ENCODE measurements at regions not wholly inside any gene's neighbourhood (a gene's known extent, or its start where the extent isn't known, plus 50 kb on each side); places are given as distances from the start of the nearest gene placed in this dataset.

DNA sequence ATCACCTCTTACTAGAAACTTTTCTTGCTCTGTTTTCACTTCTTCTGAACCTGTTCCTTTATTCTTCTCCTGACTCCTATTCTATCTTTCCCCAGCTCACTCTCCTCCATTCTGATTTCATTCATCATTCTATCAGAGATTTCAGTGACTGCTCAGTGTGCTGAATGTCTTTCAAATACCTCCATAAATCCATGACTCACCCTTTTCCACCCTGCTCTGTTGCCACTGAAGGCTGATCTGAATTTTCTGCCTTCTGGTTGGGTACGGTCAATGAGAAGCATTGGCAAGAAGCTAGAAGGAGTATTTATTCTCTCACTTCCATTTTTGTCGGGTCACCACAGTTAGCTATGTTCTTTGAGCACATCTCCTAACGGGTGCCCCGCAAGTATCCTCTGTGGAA, 265.9 kb downstream of the CBLL2 start:
- ChIA-PET CTCF (no interaction called here), POLR2A (ENCODE audit: unreplicated experiment) (no interaction called here)
- H3K4me1 ChIP-seq (replicated peaks; ENCODE audit: insufficient read depth): no peaks in the 10 kb centered on the region
- no peaks in the 10 kb centered on the region for H3K79me2 ChIP-seq (ENCODE audit: low read depth)
- TF ChIP-seq EZH2 (IDR thresholded peaks at IDR 0.05; ENCODE audit: low read depth): no peak
- TF ChIP-seq, protein P1, sequence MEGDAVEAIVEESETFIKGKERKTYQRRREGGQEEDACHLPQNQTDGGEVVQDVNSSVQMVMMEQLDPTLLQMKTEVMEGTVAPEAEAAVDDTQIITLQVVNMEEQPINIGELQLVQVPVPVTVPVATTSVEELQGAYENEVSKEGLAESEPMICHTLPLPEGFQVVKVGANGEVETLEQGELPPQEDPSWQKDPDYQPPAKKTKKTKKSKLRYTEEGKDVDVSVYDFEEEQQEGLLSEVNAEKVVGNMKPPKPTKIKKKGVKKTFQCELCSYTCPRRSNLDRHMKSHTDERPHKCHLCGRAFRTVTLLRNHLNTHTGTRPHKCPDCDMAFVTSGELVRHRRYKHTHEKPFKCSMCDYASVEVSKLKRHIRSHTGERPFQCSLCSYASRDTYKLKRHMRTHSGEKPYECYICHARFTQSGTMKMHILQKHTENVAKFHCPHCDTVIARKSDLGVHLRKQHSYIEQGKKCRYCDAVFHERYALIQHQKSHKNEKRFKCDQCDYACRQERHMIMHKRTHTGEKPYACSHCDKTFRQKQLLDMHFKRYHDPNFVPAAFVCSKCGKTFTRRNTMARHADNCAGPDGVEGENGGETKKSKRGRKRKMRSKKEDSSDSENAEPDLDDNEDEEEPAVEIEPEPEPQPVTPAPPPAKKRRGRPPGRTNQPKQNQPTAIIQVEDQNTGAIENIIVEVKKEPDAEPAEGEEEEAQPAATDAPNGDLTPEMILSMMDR (conservative IDR thresholded peaks at IDR 0.05): no peak
- BruUV-seq (replicated peaks): no TSS peak
- H3K4me2 ChIP-seq: no peak overlapping the region
- no peaks in the 10 kb centered on the region for H3K9me3 ChIP-seq (ENCODE audit: insufficient read depth, low read depth)
- no peak overlapping the region for H3K4me3 ChIP-seq
- no peak overlapping the region for H2AFZ ChIP-seq
- intact Hi-C loops (cut with micrococcal nuclease; ENCODE audit: unreplicated experiment): no loop called here
- H3K9me2 ChIP-seq (ENCODE audit: insufficient read depth): no peaks in the 10 kb centered on the region
- H3F3A ChIP-seq (ENCODE audit: insufficient read depth, low read depth): no peaks in the 10 kb centered on the region
- H3K36me3 ChIP-seq (ENCODE audit: low read depth): no peaks in the 10 kb centered on the region
- H4K20me1 ChIP-seq (ENCODE audit: insufficient read depth): no peaks in the 10 kb centered on the region
- H3K27ac ChIP-seq: no peak overlapping the region
- no peak for DNase-seq
- H3K27me3 ChIP-seq (ENCODE audit: insufficient read depth, low read depth): no peaks in the 10 kb centered on the region

DNA sequence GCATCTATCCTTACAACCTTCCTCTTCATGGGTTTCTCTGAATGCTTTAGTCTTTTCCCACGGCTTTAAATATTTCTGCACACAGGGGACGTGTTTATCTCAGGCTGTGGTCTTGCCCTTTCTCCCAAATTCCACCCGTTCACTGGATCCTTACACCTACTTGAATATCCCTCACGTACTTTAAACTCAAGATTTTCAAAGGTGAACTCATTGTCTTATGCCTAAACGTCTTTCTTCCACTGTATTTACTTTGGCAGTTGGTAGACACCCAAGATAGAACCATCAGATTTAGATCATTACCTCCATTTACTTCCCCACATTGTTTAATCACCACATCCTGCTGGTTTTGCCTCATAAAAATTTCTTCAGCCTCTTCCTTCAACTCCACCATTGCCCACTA, 269.2 kb downstream of the CBLL2 start:
- Histone ChIP-seq H3K9me2 (ENCODE audit: insufficient read depth) (no peaks in the 10 kb centered on the region), H3K9me3 (ENCODE audit: insufficient read depth, low read depth) (no peaks in the 10 kb centered on the region), H3K27me3 (ENCODE audit: insufficient read depth, low read depth) (no peaks in the 10 kb centered on the region), H2AFZ (no peak overlapping the region), H3K4me2 (no peak overlapping the region), H3F3A (ENCODE audit: insufficient read depth, low read depth) (no peaks in the 10 kb centered on the region), H3K4me1 (replicated peaks; ENCODE audit: insufficient read depth) (no peaks in the 10 kb centered on the region), H3K36me3 (ENCODE audit: low read depth) (no peaks in the 10 kb centered on the region), H3K27ac (no peak overlapping the region), H4K20me1 (ENCODE audit: insufficient read depth) (no peaks in the 10 kb centered on the region), H3K4me3 (no peak overlapping the region), H3K79me2 (ENCODE audit: low read depth) (no peaks in the 10 kb centered on the region)
- POLR2A ChIA-PET (ENCODE audit: unreplicated experiment): no interaction called here
- no peak for TF ChIP-seq EZH2 (IDR thresholded peaks at IDR 0.05; ENCODE audit: low read depth)
- TF ChIP-seq, protein P1 (conservative IDR thresholded peaks at IDR 0.05): no peak
- no peak for DNase-seq
- CTCF ChIA-PET: no interaction called here
- intact Hi-C loops (cut with micrococcal nuclease; ENCODE audit: unreplicated experiment): no loop called here
- no TSS peak for BruUV-seq (replicated peaks)

DNA sequence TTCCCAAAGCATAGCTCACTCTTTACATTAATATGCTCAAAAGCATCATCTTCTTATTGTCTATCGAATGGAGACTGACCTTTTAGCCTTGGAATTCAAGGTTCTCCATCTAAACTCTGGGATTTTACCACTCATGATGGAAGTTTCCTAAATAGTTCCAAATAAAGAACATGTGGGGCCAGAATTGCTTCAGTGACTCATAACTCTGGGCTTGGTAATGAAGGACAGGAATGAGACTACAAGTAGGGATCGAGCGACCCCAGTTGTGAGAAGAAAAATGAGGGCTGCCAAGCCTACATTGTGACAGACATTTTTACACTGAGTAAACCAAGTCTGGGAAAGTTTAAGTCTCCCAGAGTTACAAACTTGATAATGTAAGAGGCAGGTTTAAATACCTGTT, 269.9 kb downstream of the CBLL2 start:
- H3K4me1 ChIP-seq (replicated peaks; ENCODE audit: insufficient read depth): no peaks in the 10 kb centered on the region
- no peaks in the 10 kb centered on the region for H3K27me3 ChIP-seq (ENCODE audit: insufficient read depth, low read depth)
- TF ChIP-seq, protein P1 (conservative IDR thresholded peaks at IDR 0.05): no peak
- no peak for TF ChIP-seq EZH2 (IDR thresholded peaks at IDR 0.05; ENCODE audit: low read depth)
- H3K79me2 ChIP-seq (ENCODE audit: low read depth): no peaks in the 10 kb centered on the region
- no peaks in the 10 kb centered on the region for H3K36me3 ChIP-seq (ENCODE audit: low read depth)
- H3K9me2 ChIP-seq (ENCODE audit: insufficient read depth): no peaks in the 10 kb centered on the region
- intact Hi-C loops (cut with micrococcal nuclease; ENCODE audit: unreplicated experiment): no loop called here
- H2AFZ ChIP-seq: no peak overlapping the region
- ChIA-PET CTCF (no interaction called here), POLR2A (ENCODE audit: unreplicated experiment) (no interaction called here)
- no peak for DNase-seq
- H3K27ac ChIP-seq: no peak overlapping the region
- no peak overlapping the region for H3K4me3 ChIP-seq
- no peak overlapping the region for H3K4me2 ChIP-seq
- H3F3A ChIP-seq (ENCODE audit: insufficient read depth, low read depth): no peaks in the 10 kb centered on the region
- H3K9me3 ChIP-seq (ENCODE audit: insufficient read depth, low read depth): no peaks in the 10 kb centered on the region
- H4K20me1 ChIP-seq (ENCODE audit: insufficient read depth): no peaks in the 10 kb centered on the region
- BruUV-seq (replicated peaks): no TSS peak
